ENCODE measurements at regions not wholly inside any gene's neighbourhood (a gene's known extent, or its start where the extent isn't known, plus 50 kb on each side); places are given as distances from the start of the nearest gene placed in this dataset.

DNA sequence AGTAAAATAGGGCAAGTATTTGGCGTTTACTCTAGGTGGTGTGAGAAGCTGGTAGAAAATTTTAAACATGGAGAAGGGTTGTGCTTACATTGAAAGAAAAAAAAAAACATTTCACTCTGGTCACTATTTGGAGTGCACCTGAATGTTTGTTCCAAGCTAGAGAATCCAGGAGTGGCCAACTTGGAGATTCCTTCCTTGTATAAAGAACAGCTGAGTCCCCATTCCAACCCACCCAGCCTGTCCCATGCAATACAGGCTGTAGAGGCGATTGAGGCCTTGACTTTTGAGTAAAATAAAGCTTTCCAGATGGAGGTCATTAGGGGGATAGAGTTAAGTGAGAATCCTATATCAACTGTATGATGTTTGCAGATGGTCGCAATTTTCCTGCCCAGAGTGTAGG, 203.8 kb upstream of the SYT4 start:
- intact Hi-C loops (cut with DNase I, micrococcal nuclease) = no loop called here

DNA sequence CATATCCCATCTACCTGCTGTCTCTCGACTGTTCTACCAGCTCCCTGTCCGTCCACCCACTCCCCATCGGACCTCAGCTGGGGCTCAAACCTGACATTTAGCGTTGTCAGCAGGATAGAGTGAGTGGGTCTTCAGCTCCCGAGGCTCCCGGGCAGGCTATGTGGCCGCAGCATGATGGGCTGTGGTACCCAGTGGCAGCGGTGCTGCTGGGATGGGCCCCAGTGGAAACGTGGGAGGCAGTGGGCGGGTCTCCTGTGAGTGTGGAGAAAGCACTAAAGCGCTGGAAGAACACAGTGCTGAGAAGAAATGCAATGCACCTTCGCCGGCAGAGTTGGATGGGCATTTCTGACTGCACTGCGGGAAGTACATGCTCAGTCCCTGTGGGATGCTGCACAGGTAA, 204.8 kb upstream of the SYT4 start:
- ATAC-seq = no peak
- TF ChIP-seq, protein P1, sequence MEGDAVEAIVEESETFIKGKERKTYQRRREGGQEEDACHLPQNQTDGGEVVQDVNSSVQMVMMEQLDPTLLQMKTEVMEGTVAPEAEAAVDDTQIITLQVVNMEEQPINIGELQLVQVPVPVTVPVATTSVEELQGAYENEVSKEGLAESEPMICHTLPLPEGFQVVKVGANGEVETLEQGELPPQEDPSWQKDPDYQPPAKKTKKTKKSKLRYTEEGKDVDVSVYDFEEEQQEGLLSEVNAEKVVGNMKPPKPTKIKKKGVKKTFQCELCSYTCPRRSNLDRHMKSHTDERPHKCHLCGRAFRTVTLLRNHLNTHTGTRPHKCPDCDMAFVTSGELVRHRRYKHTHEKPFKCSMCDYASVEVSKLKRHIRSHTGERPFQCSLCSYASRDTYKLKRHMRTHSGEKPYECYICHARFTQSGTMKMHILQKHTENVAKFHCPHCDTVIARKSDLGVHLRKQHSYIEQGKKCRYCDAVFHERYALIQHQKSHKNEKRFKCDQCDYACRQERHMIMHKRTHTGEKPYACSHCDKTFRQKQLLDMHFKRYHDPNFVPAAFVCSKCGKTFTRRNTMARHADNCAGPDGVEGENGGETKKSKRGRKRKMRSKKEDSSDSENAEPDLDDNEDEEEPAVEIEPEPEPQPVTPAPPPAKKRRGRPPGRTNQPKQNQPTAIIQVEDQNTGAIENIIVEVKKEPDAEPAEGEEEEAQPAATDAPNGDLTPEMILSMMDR (IDR thresholded peaks at IDR 0.05) = no peak
- H3K9me3 ChIP-seq = peaks cover 19% of the 10 kb centered on the region
- H3K36me3 ChIP-seq (ENCODE audit: low read depth) = no peaks in the 10 kb centered on the region
- no peaks in the 10 kb centered on the region for H3K4me1 ChIP-seq (ENCODE audit: low read depth)
- no peak for DNase-seq
- intact Hi-C loops (cut with DNase I, micrococcal nuclease) = no loop called here
- H3K4me3 ChIP-seq = no peak overlapping the region

More for the DNA sequence above, 203.8 kb upstream of the SYT4 start:
- H3K4me1 ChIP-seq (ENCODE audit: low read depth) = no peaks in the 10 kb centered on the region
- ATAC-seq (no peak), DNase-seq (no peak)
- no peaks in the 10 kb centered on the region for H3K36me3 ChIP-seq (ENCODE audit: low read depth)
- H3K9me3 ChIP-seq = peaks cover 10% of the 10 kb centered on the region
- TF ChIP-seq, protein P1 (IDR thresholded peaks at IDR 0.05) = no peak
- no peak overlapping the region for H3K4me3 ChIP-seq

DNA sequence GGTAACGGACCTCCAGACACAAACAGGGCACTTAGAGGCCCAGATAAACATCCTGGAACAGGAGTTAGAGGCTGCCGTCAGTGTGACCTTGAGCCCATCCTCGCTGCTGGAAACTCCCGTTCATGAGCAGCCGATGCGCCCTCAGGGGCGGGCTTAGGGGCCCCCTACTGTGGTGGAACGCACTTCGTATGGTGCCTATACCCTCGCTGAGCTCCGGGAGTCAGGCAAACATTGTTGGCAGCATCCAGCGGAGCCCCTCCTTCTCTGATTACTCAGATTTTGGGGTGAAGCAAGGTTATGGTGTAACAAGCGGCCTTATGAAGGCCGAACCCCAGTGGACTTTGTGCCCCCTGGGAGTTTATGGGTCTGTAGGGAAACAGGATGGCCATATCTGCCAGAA, 205.3 kb upstream of the SYT4 start:
- Histone ChIP-seq H3K36me3 (ENCODE audit: low read depth) (no peaks in the 10 kb centered on the region), H3K9me3 (peaks cover 19% of the 10 kb centered on the region), H3K4me3 (no peak overlapping the region), H3K4me1 (ENCODE audit: low read depth) (no peaks in the 10 kb centered on the region)
- no peak for ATAC-seq
- TF ChIP-seq, protein P1 (IDR thresholded peaks at IDR 0.05) = no peak
- DNase-seq = no peak
- intact Hi-C loops (cut with DNase I, micrococcal nuclease) = no loop called here

DNA sequence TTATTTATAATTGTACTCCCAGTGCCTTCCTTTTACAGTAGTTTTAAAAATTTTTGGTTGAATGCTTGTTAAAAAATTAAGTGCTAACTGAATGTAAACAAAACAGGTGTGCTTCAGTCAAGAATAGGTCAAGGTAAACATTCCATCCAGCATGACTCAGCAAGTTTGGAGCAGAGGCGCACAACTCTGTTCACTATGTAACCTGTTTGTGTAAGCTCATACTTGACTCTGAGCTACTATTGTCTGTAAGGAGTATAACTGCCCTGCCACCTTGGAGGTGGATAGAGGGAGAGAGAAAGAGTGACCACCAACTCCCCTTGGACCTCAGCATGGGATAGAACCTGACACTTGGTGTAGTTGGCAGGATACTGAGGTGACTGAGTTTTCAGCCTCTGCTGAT, 207.4 kb upstream of the SYT4 start:
- no peak for ATAC-seq
- TF ChIP-seq, protein P1 (IDR thresholded peaks at IDR 0.05) = no peak
- intact Hi-C loops (cut with DNase I, micrococcal nuclease) = no loop called here

DNA sequence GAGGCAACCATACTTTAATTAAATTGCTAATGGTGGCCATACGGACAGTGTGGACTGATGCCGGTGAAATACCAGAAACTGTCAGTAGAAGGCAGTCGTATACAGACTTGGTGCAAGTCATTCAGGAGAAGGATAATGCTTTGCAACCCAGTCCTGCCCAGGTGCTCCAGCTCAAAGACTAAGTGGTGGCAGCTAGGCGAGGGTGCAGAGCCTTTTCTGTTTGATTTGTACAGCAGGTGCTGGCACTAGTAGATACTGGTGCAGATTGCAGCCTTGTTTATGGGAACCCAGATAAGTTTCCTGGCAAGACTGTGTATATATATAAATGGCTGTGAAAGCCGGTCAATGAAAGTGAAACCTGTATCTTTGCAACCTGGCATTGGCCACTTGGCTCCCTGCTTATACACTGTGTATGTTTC, 208.3 kb upstream of the SYT4 start:
- Histone ChIP-seq H3K4me1 (ENCODE audit: low read depth) (no peaks in the 10 kb centered on the region), H3K4me3 (no peak overlapping the region), H3K9me3 (peaks cover 26% of the 10 kb centered on the region), H3K36me3 (ENCODE audit: low read depth) (no peaks in the 10 kb centered on the region)
- DNase-seq (peak in 1 of 3 donors; percentile 9), ATAC-seq (peak; percentile 30)
- intact Hi-C loops (cut with DNase I, micrococcal nuclease) = no loop called here
- TF ChIP-seq, protein P1 (IDR thresholded peaks at IDR 0.05) = no peak

More for the DNA sequence above, 207.4 kb upstream of the SYT4 start:
- no peak overlapping the region for H3K4me3 ChIP-seq
- no peak for DNase-seq
- peaks cover 26% of the 10 kb centered on the region for H3K9me3 ChIP-seq
- no peaks in the 10 kb centered on the region for H3K36me3 ChIP-seq (ENCODE audit: low read depth)
- H3K4me1 ChIP-seq (ENCODE audit: low read depth) = no peaks in the 10 kb centered on the region

DNA sequence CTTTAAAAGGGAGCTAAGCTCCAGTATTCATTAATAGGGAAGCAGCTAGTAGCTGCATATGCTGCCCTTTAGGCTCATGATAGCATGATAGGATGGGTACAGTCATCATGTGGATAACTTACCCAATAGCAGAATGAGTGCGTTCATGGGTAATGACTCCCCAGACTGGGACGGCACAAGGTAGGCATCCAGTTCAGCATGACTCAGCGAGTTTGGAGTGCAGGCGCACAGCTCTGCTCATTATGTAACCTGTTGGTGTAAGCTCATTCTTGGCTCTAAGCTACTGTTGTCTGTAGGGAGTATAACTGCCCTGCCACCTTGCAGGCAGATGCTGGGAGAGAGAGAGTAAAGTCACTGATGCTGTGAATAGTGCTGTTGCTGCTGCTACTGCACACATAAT, 209.2 kb upstream of the SYT4 start:
- H3K9me3 ChIP-seq = peaks cover 26% of the 10 kb centered on the region
- TF ChIP-seq, protein P1 (IDR thresholded peaks at IDR 0.05) = no peak
- intact Hi-C loops (cut with DNase I, micrococcal nuclease) = no loop called here
- no peak for DNase-seq
- no peaks in the 10 kb centered on the region for H3K36me3 ChIP-seq (ENCODE audit: low read depth)
- no peak for ATAC-seq
- no peak overlapping the region for H3K4me3 ChIP-seq
- H3K4me1 ChIP-seq (ENCODE audit: low read depth) = no peaks in the 10 kb centered on the region
